ENCODE measurements at regions not wholly inside any gene's neighbourhood (a gene's known extent, or its start where the extent isn't known, plus 50 kb on each side); places are given as distances from the start of the nearest gene placed in this dataset.

- TF ChIP-seq REST (IDR thresholded peaks at IDR 0.05; ENCODE audit: low read depth) (no peak), CEBPB (IDR thresholded peaks at IDR 0.05) (no peak), YY1 (IDR thresholded peaks at IDR 0.05; ENCODE audit: low read depth) (no peak), USF1 (IDR thresholded peaks at IDR 0.05) (no peak), MAX (IDR thresholded peaks at IDR 0.05) (no peak), NFIC (IDR thresholded peaks at IDR 0.05) (no peak), EP300 (IDR thresholded peaks at IDR 0.05; ENCODE audit: borderline replicate concordance) (no peak), CREB1 (IDR thresholded peaks at IDR 0.05; ENCODE audit: low read depth) (no peak), EGR1 (IDR thresholded peaks at IDR 0.05) (no peak), RAD21 (IDR thresholded peaks at IDR 0.05; ENCODE audit: low read depth) (no peak), TCF12 (IDR thresholded peaks at IDR 0.05; ENCODE audit: low read depth) (no peak), TEAD4 (IDR thresholded peaks at IDR 0.05) (no peak), TAF1 (IDR thresholded peaks at IDR 0.05; ENCODE audit: low read depth) (no peak)
These were observed 74.2 kb downstream of the TEX35 start for GRCh38 chr1:178587096-178587495.

Data from Ishikawa (cell line).